Amniotic epithelial cell (primary cell): ENCODE measurements at regions not wholly inside any gene's neighbourhood (a gene's known extent, or its start where the extent isn't known, plus 50 kb on each side); places are given as distances from the start of the nearest gene placed in this dataset.
"Not testable (repeated sequence)": the region's sequence is repeated elsewhere in the genome, so short reads cannot be mapped to it uniquely, and the experiment has no call there.

Source experiments
- DNase-seq: peaks from one replicate; pipeline ENCODE4 v3.0.0-alpha.2; 2010; ENCODE audit warnings: low read depth

GRCh38 chr6:119727504-119728219 lies 378.1 kb upstream of the MAN1A1 start:
- no peak for DNase-seq

GRCh38 chr6:119726912-119727311 lies 377.4 kb upstream of the MAN1A1 start:
- DNase-seq = not testable (repeated sequence)

GRCh38 chr6:119726086-119726485 lies 376.5 kb upstream of the MAN1A1 start:
- DNase-seq = no peak

DNA sequence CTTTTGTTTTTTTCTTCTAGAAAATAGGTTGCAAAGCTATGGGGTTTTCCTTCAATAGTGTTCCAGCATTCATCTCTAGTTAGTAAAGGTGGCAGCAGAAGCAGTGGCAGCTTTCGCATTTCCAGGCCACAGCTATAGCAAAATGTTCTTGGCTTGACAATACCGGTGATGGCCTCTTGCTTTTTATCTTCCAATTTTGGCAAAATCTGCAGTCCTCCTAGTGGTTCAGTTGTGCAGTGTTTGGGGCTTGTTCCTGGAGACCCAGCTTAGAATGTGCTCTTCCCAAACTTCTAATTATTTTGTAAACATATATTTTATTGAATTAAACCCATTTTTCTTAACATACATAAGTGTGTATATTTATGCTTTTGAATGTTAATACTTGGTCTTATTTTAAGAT lies 370.6 kb upstream of the MAN1A1 start:
- DNase-seq = no peak

GRCh38 chr6:119717942-119718341 lies 368.4 kb upstream of the MAN1A1 start:
- DNase-seq = no peak

DNA sequence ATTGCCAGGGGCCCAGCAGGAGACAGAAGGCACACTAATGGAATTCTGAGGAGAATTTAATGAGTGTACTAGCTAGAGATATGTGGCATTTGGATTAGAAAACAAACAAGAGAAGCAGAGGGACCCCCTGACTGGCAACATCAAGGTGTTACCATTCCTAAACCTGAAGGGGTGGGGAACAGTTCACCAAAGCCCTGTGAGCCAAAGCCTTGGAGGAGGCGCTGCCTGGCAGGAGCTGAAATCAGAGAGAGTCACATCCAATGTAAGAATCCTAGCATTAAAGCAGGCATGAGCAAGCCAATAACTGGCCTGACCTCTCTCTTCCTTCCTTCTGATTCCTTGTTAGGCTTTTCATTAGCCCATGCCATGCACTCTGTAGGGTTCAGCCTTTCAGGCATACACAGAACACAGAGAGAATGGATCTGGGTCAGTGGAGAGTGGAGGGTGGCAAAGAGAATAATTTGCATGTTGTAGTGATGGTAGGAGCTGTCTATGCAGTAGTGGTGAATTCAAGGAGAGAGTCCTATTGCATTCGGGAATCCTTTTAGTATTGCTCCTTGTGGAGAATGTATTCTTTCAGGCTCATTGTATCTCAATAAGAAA lies 367.2 kb upstream of the MAN1A1 start:
- DNase-seq = no peak

DNA sequence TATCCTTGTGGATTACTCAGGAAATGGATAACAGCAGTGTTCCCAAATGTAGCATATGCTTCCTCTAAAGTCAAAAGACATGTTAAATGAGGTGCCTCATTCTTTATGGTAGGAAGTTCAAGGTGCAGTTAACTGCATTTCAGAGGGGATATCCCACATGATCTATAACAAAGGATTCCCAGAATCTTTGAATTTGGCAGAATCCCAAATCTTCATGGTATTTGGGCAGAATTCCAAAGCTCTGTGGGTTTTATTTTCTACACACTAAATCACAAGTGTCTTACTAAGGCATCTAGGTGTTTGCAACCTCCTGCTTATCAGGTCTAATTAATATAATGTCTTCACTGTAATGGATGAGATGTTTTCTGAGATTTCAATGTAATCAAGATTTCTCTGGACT lies 364.3 kb upstream of the MAN1A1 start:
- peak; percentile 8 for DNase-seq

GRCh38 chr6:119686644-119687043 lies 337.1 kb upstream of the MAN1A1 start:
- DNase-seq = no peak

GRCh38 chr6:119686240-119686639 lies 336.7 kb upstream of the MAN1A1 start:
- DNase-seq = no peak

DNA sequence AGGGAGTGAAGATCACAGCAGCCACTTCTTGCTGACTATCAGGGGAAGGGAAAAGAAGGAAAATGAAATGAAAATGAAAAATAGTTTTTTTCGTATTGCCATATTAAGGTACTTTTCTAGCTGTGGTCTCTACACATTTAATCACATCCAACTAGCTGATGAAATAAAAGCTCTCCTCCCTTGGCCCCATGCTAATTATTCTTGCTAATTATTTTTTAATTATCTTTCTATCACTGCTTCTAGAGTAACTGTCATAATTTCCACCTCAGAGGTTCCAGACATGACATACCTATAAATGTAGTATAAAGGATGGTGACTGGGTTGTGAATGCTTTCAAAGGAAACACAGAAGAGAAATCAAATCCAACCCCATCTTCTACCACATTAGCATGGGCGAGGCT lies 334.1 kb upstream of the MAN1A1 start:
- DNase-seq = no peak

- no peak for DNase-seq
These were observed 333.5 kb upstream of the MAN1A1 start for GRCh38 chr6:119683031-119683430.

- no peak for DNase-seq
These were observed 329.4 kb upstream of the MAN1A1 start for GRCh38 chr6:119678961-119679360.

GRCh38 chr6:119677384-119677783 lies 327.8 kb upstream of the MAN1A1 start:
- no peak for DNase-seq

DNA sequence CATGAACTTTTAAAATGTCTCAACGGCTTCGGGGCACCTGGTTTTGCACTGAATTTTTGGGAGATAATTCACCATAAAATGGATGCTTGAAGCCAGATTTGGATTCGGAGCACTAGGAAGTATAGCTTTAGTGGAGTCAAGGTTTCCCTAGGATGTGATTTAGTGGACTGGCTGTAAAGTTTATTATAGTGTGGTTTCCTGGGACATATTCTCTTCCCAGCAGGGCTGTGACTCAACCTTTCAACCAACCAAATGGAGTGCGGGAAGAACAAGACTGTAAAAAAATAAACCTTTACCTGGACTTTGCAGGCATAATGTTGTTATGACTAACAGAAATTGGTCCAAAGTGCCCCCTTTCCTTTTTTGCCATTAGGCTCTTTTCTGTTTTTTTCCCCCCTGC lies 327.4 kb upstream of the MAN1A1 start:
- peak; percentile 54 for DNase-seq

DNA sequence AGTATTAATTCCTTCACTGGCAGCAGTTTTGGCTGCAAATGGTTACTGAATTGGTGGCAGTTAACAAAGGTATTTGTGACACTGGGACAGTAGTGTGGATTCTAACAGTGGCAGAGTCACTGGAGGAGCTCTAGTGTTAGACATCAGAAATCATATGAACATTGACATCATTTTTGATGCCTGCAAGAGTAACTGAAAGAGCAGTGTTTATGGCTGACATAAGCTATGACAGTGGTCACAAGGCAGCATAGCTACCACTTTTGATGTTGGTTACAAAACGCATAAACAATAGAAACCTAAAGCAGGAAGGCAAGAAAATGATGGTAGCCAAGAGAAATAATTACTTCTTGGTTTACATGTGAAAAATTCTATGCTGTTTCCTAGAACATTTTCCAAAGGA lies 326.7 kb upstream of the MAN1A1 start:
- no peak for DNase-seq

- DNase-seq = no peak
These were observed 324.2 kb upstream of the MAN1A1 start for GRCh38 chr6:119673741-119674140.

GRCh38 chr6:119672725-119673124 lies 323.2 kb upstream of the MAN1A1 start:
- DNase-seq = no peak

GRCh38 chr6:119671105-119671504 lies 321.5 kb upstream of the MAN1A1 start:
- DNase-seq = no peak

- DNase-seq = no peak
These were observed 319.7 kb upstream of the MAN1A1 start for GRCh38 chr6:119669221-119669620.

DNA sequence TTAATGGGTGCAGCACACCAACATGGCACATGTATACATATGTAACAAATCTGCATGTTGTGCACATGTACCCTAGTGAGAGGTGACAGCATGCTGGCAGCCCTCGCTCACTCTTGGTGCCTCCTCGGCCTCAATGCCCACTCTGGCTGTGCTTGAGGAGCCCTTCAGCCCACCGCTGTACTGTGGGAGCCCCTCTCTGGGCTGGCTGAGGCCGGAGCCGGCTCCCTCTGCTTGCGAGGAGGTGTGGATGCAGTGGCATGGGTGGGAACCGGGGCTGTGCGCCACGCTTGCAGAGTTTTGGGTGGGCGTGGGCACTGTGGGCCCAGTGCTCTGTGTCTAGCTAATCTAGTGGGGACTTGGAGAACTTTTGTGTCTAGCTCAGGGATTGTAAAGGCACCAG lies 315.9 kb upstream of the MAN1A1 start:
- not testable (repeated sequence) for DNase-seq

- no peak for DNase-seq
These were observed 312.1 kb upstream of the MAN1A1 start for GRCh38 chr6:119661628-119662027.

GRCh38 chr6:119661078-119661477 lies 311.5 kb upstream of the MAN1A1 start:
- DNase-seq = no peak

- no peak for DNase-seq
These were observed 309.4 kb upstream of the MAN1A1 start for GRCh38 chr6:119658917-119659316.

DNA sequence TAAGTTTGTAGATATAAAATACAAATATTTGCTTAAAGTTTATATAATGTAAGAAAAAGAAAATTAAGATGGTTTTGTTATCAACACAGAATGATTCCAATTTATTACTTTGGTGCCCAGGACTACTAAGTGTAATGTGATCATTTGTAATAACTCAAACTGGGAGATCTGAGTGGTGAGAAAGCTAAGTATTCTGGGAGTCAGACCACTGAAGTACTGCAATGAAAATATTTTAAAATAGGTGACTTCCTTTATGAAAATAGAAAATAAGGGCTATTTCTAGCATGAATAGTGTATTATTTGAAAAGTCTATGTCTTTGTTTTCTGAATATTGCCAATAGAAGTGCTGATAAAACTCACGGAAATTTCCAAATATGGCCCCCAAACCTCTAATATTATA lies 305.6 kb upstream of the MAN1A1 start:
- DNase-seq = no peak
